Body of pancreas (tissue), 4 donors: ENCODE measurements at regions not wholly inside any gene's neighbourhood (a gene's known extent, or its start where the extent isn't known, plus 50 kb on each side); places are given as distances from the start of the nearest gene placed in this dataset.

Experiments
- CTCF ChIP-seq, 7 experiments: fragments of 450-650 bp in 4 of 7; fragments of 200-600 bp in 3 of 7; sonication (generic) in 3 of 7; IDR thresholded peaks; one replicate each; pipeline ENCODE4 v1.5.1; 2016 to 2019; ENCODE audit warnings: antibody characterized with exemption in 7 of 7
- POLR2A ChIP-seq, 3 donors: fragments of 450-650 bp; IDR thresholded peaks; one replicate each; pipeline ENCODE4 v1.6.1; 2016; ENCODE audit warnings: antibody characterized with exemption in 3 of 3, mild to moderate bottlenecking in 2 of 3

- TF ChIP-seq POLR2A (IDR thresholded peaks at IDR 0.05): no peak
- TF ChIP-seq CTCF (IDR thresholded peaks at IDR 0.05): no peak
Measured at GRCh38 chr16:72615856-72616255, 432.1 kb downstream of the ZFHX3 start.
